SK-N-SH treated with all-trans-retinoic acid at 6 μM for 48 hours (cell line): ENCODE measurements at regions not wholly inside any gene's neighbourhood (a gene's known extent, or its start where the extent isn't known, plus 50 kb on each side); places are given as distances from the start of the nearest gene placed in this dataset.

Source experiments
- PATZ1 ChIP-seq: fragments of 250-450 bp; sonication (Bioruptor Pico); IDR thresholded peaks from 2 replicates; pipeline ENCODE4 v1.8.0; 2020; ENCODE audit warnings: mild to moderate bottlenecking, moderate library complexity, borderline replicate concordance
- RARB ChIP-seq: fragments of 250-450 bp; sonication (Bioruptor Pico); IDR thresholded peaks from 2 replicates; pipeline ENCODE4 v1.8.0; 2021; ENCODE audit warnings: mild to moderate bottlenecking, moderate library complexity
- ZC3H10 ChIP-seq: fragments of 250-450 bp; sonication (Bioruptor Pico); IDR thresholded peaks from 2 replicates; pipeline ENCODE4 v1.5.1; 2021; ENCODE audit warnings: mild to moderate bottlenecking, moderate library complexity
- ZFP3 ChIP-seq: fragments of 250-450 bp; sonication (Bioruptor Pico); IDR thresholded peaks from 2 replicates; pipeline ENCODE4 v1.5.0; 2020; ENCODE audit warnings: mild to moderate bottlenecking, moderate library complexity

- TF ChIP-seq ZFP3 (CRISPR knock-in tag) (no peak), ZC3H10 (CRISPR knock-in tag) (no peak), RARB (no peak), PATZ1 (CRISPR knock-in tag) (no peak)
Measured at GRCh38 chr12:73632661-73633060, 905.0 kb upstream of the ATXN7L3B start.
